NB4 (cell line): ENCODE measurements at regions not wholly inside any gene's neighbourhood (a gene's known extent, or its start where the extent isn't known, plus 50 kb on each side); places are given as distances from the start of the nearest gene placed in this dataset.

Experiments
- TF ChIP-seq, protein P1 (sequence below): IDR thresholded peaks from one replicate; pipeline ENCODE4 v1.5.1; 2012; ENCODE audit warnings: low read depth, low read length
- TF ChIP-seq, protein P2 (sequence below): IDR thresholded peaks from 2 replicates; pipeline ENCODE4 v1.6.1; 2011; ENCODE audit warnings: low read depth, low read length

- TF ChIP-seq, protein P1, sequence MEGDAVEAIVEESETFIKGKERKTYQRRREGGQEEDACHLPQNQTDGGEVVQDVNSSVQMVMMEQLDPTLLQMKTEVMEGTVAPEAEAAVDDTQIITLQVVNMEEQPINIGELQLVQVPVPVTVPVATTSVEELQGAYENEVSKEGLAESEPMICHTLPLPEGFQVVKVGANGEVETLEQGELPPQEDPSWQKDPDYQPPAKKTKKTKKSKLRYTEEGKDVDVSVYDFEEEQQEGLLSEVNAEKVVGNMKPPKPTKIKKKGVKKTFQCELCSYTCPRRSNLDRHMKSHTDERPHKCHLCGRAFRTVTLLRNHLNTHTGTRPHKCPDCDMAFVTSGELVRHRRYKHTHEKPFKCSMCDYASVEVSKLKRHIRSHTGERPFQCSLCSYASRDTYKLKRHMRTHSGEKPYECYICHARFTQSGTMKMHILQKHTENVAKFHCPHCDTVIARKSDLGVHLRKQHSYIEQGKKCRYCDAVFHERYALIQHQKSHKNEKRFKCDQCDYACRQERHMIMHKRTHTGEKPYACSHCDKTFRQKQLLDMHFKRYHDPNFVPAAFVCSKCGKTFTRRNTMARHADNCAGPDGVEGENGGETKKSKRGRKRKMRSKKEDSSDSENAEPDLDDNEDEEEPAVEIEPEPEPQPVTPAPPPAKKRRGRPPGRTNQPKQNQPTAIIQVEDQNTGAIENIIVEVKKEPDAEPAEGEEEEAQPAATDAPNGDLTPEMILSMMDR: no peak
- TF ChIP-seq, protein P2, sequence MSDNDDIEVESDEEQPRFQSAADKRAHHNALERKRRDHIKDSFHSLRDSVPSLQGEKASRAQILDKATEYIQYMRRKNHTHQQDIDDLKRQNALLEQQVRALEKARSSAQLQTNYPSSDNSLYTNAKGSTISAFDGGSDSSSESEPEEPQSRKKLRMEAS: no peak
Measured at GRCh38 chr9:12060811-12061210, 632.4 kb upstream of the TYRP1 start.
